Naive thymus-derived CD8-positive, alpha-beta T cell (primary cell): ENCODE measurements at regions not wholly inside any gene's neighbourhood (a gene's known extent, or its start where the extent isn't known, plus 50 kb on each side); places are given as distances from the start of the nearest gene placed in this dataset.
"Not testable (repeated sequence)": the region's sequence is repeated elsewhere in the genome, so short reads cannot be mapped to it uniquely, and the experiment has no call there.

ENCODE experiments used
- ATAC-seq, 2 donors: fragments of 150-1000 bp; cut with Tn5 transposase in 1 of 2; sonication (Bioruptor Pico), chemical (Tn5 transposase) in 1 of 2; 1 replicate in 1 of 2; 2 replicates in 1 of 2; pipeline ENCODE4 v1.10.0; 2021; ENCODE audit warnings: mild to moderate bottlenecking in 2 of 2, moderate library complexity in 2 of 2
- POLR2A ChIA-PET: fragments of 350-600 bp; sonication (Branson Sonifier 250); formaldehyde crosslinking; loops from one replicate; lab custom pipeline; 2021; ENCODE audit warnings: antibody characterized with exemption; lab: Charles Lee
- DNase-seq, 10 donors: peaks; one replicate each; pipeline versions ENCODE4 v3.0.0 to v3.0.0-alpha.2; 2020 to 2022
- H3K27ac Mint-ChIP-seq, 10 donors: one replicate each; pipeline ENCODE4 v1.8.0; 2020 to 2022; ENCODE audit warnings: mild to moderate bottlenecking in 10 of 10, mixed read lengths in 10 of 10, moderate library complexity in 4 of 10, inconsistent platforms in 1 of 10
- H3K27me3 Mint-ChIP-seq, 5 donors: one replicate each; pipeline ENCODE4 v1.8.0; 2021 to 2022; ENCODE audit warnings: mixed read lengths in 5 of 5
- H3K36me3 Mint-ChIP-seq, 3 donors: one replicate each; pipeline ENCODE4 v1.8.0; 2020 to 2022; ENCODE audit warnings: mixed read lengths in 3 of 3, mild to moderate bottlenecking in 2 of 3, inconsistent platforms in 1 of 3
- H3K4me1 Mint-ChIP-seq, 4 donors: one replicate each; pipeline ENCODE4 v1.8.0; 2021 to 2022; ENCODE audit warnings: mixed read lengths in 4 of 4
- H3K4me3 Mint-ChIP-seq, 10 donors: one replicate each; pipeline ENCODE4 v1.8.0; 2020 to 2022; ENCODE audit warnings: mild to moderate bottlenecking in 10 of 10, mixed read lengths in 10 of 10, moderate library complexity in 6 of 10, inconsistent platforms in 1 of 10
- H3K9me3 Mint-ChIP-seq, 9 donors: one replicate each; pipeline ENCODE4 v1.8.0; 2020 to 2022; ENCODE audit warnings: mixed read lengths in 9 of 9, mild to moderate bottlenecking in 3 of 9, inconsistent platforms in 1 of 9, moderate library complexity in 1 of 9

GRCh38 chr9:93893899-93894690, 61.1 kb downstream of the BARX1 start:
- Mint-ChIP-seq H3K36me3 (peaks cover 0 to 8% (median 0%) of the 10 kb centered on the region in 3 donors), H3K27me3 (peaks cover 0 to 9% (median 0%) of the 10 kb centered on the region in 5 donors), H3K4me3 (no peak overlapping the region), H3K4me1 (peaks cover 12 to 24% (median 19%) of the 10 kb centered on the region in 4 donors), H3K9me3 (peaks cover 0 to 26% (median 5%) of the 10 kb centered on the region in 9 donors), H3K27ac (peak overlapping the region in 1 of 10 donors; percentile 59)
- no peak for ATAC-seq
- DNase-seq, result peak in 1 of 10 donors; percentile 54
- POLR2A ChIA-PET, result no interaction called here

GRCh38 chr9:93893194-93893593, 62.0 kb downstream of the BARX1 start:
- H3K27me3 Mint-ChIP-seq, result peaks cover 0 to 9% (median 2%) of the 10 kb centered on the region in 5 donors
- H3K4me3 Mint-ChIP-seq, result no peak overlapping the region
- no peak for ATAC-seq

GRCh38 chr9:93892748-93893147, 62.4 kb downstream of the BARX1 start:
- peaks cover 0 to 9% (median 2%) of the 10 kb centered on the region in 5 donors for H3K27me3 Mint-ChIP-seq

More at GRCh38 chr9:93893194-93893593, 62.0 kb downstream of the BARX1 start:
- peaks cover 0 to 24% (median 5%) of the 10 kb centered on the region in 9 donors for H3K9me3 Mint-ChIP-seq
- peaks cover 0 to 8% (median 0%) of the 10 kb centered on the region in 3 donors for H3K36me3 Mint-ChIP-seq
- DNase-seq, result no peak
- peak overlapping the region in 1 of 10 donors; percentile 65 for H3K27ac Mint-ChIP-seq
- peaks cover 7 to 17% (median 13%) of the 10 kb centered on the region in 4 donors for H3K4me1 Mint-ChIP-seq
- POLR2A ChIA-PET, result no interaction called here

GRCh38 chr9:93891549-93892310, 63.4 kb downstream of the BARX1 start:
- peak in 1 of 10 donors; percentile 28 for DNase-seq
- Mint-ChIP-seq H3K27ac (no peak overlapping the region), H3K27me3 (peaks cover 0 to 18% (median 7%) of the 10 kb centered on the region in 5 donors), H3K9me3 (peaks cover 0 to 26% (median 9%) of the 10 kb centered on the region in 9 donors), H3K4me1 (peaks cover 0 to 4% (median 0%) of the 10 kb centered on the region in 4 donors), H3K36me3 (peaks cover 0 to 8% (median 5%) of the 10 kb centered on the region in 3 donors), H3K4me3 (no peak overlapping the region)
- ATAC-seq, result no peak
- POLR2A ChIA-PET, result no interaction called here

More at GRCh38 chr9:93892748-93893147, 62.4 kb downstream of the BARX1 start:
- POLR2A ChIA-PET, result no interaction called here
- Mint-ChIP-seq H3K4me1 (peaks cover 4 to 12% (median 8%) of the 10 kb centered on the region in 4 donors), H3K27ac (peak overlapping the region in 1 of 10 donors; percentile 65), H3K9me3 (peaks cover 0 to 24% (median 6%) of the 10 kb centered on the region in 9 donors), H3K36me3 (peaks cover 0 to 8% (median 0%) of the 10 kb centered on the region in 3 donors), H3K4me3 (no peak overlapping the region)
- DNase-seq, result no peak
- no peak for ATAC-seq

- H3K4me3 Mint-ChIP-seq, result no peak overlapping the region
- ATAC-seq (no peak), DNase-seq (no peak)
- peaks cover 0 to 8% (median 5%) of the 10 kb centered on the region in 3 donors for H3K36me3 Mint-ChIP-seq
- POLR2A ChIA-PET, result no interaction called here
- peaks cover 0 to 27% (median 9%) of the 10 kb centered on the region in 9 donors for H3K9me3 Mint-ChIP-seq
- H3K4me1 Mint-ChIP-seq, result peaks cover 0 to 4% (median 0%) of the 10 kb centered on the region in 4 donors
- no peak overlapping the region for H3K27ac Mint-ChIP-seq
- peaks cover 0 to 22% (median 8%) of the 10 kb centered on the region in 5 donors for H3K27me3 Mint-ChIP-seq
Measured at GRCh38 chr9:93891050-93891449, 64.1 kb downstream of the BARX1 start.

- POLR2A ChIA-PET, result no interaction called here
- peaks cover 0 to 27% (median 9%) of the 10 kb centered on the region in 9 donors for H3K9me3 Mint-ChIP-seq
Measured at GRCh38 chr9:93890436-93890935, 64.7 kb downstream of the BARX1 start.

GRCh38 chr9:93886911-93887310, 68.2 kb downstream of the BARX1 start:
- H3K27me3 Mint-ChIP-seq, result peaks cover 1 to 30% (median 16%) of the 10 kb centered on the region in 5 donors
- H3K9me3 Mint-ChIP-seq, result peaks cover 0 to 14% (median 4%) of the 10 kb centered on the region in 9 donors

More at GRCh38 chr9:93890436-93890935, 64.7 kb downstream of the BARX1 start:
- no peak overlapping the region for H3K27ac Mint-ChIP-seq
- H3K4me1 Mint-ChIP-seq, result peaks cover 0 to 2% (median 0%) of the 10 kb centered on the region in 4 donors
- H3K36me3 Mint-ChIP-seq, result peaks cover 0 to 8% (median 5%) of the 10 kb centered on the region in 3 donors
- H3K4me3 Mint-ChIP-seq, result no peak overlapping the region
- no peak for DNase-seq
- H3K27me3 Mint-ChIP-seq, result peaks cover 0 to 22% (median 8%) of the 10 kb centered on the region in 5 donors
- no peak for ATAC-seq

GRCh38 chr9:93884808-93885207, 70.3 kb downstream of the BARX1 start:
- no peak overlapping the region for H3K27ac Mint-ChIP-seq
- POLR2A ChIA-PET, result no interaction called here
- H3K36me3 Mint-ChIP-seq, result peaks cover 0 to 5% (median 0%) of the 10 kb centered on the region in 3 donors
- peaks cover 11 to 32% (median 22%) of the 10 kb centered on the region in 5 donors for H3K27me3 Mint-ChIP-seq
- H3K4me1 Mint-ChIP-seq, result no peaks in the 10 kb centered on the region
- no peak overlapping the region for H3K4me3 Mint-ChIP-seq
- no peak for DNase-seq
- H3K9me3 Mint-ChIP-seq, result peaks cover 0 to 14% (median 2%) of the 10 kb centered on the region in 9 donors
- ATAC-seq, result no peak

More at GRCh38 chr9:93886911-93887310, 68.2 kb downstream of the BARX1 start:
- H3K36me3 Mint-ChIP-seq, result peaks cover 0 to 5% (median 2%) of the 10 kb centered on the region in 3 donors
- POLR2A ChIA-PET, result no interaction called here
- H3K4me3 Mint-ChIP-seq, result no peak overlapping the region
- DNase-seq, result no peak
- ATAC-seq, result no peak
- H3K4me1 Mint-ChIP-seq, result no peaks in the 10 kb centered on the region
- H3K27ac Mint-ChIP-seq, result no peak overlapping the region

GRCh38 chr9:93879662-93880407, 75.3 kb downstream of the BARX1 start:
- H3K4me3 Mint-ChIP-seq, H3K27ac Mint-ChIP-seq, H3K4me1 Mint-ChIP-seq, ATAC-seq, POLR2A ChIA-PET, DNase-seq: not testable (repeated sequence)
- Mint-ChIP-seq H3K9me3 (peaks cover 0 to 22% (median 13%) of the 10 kb centered on the region in 9 donors), H3K27me3 (peaks cover 14 to 23% (median 18%) of the 10 kb centered on the region in 5 donors), H3K36me3 (peaks cover 0 to 12% (median 10%) of the 10 kb centered on the region in 3 donors)

- peaks cover 6 to 18% (median 15%) of the 10 kb centered on the region in 5 donors for H3K27me3 Mint-ChIP-seq
- H3K27ac Mint-ChIP-seq, result peak overlapping the region in 1 of 10 donors; percentile 32
- ATAC-seq (no peak), DNase-seq (no peak)
- H3K4me1 Mint-ChIP-seq, result no peaks in the 10 kb centered on the region
- POLR2A ChIA-PET, result no interaction called here
- H3K9me3 Mint-ChIP-seq, result peaks cover 8 to 37% (median 33%) of the 10 kb centered on the region in 9 donors
- H3K4me3 Mint-ChIP-seq, result no peak overlapping the region
- H3K36me3 Mint-ChIP-seq, result peaks cover 0 to 25% (median 17%) of the 10 kb centered on the region in 3 donors
Measured at GRCh38 chr9:93875330-93875729, 79.8 kb downstream of the BARX1 start.

- no peak for DNase-seq
- POLR2A ChIA-PET, result no interaction called here
- ATAC-seq, result no peak
- Mint-ChIP-seq H3K4me3 (no peak overlapping the region), H3K27me3 (peaks cover 6 to 19% (median 17%) of the 10 kb centered on the region in 5 donors), H3K27ac (no peak overlapping the region), H3K9me3 (peaks cover 8 to 37% (median 33%) of the 10 kb centered on the region in 9 donors), H3K36me3 (peaks cover 0 to 25% (median 17%) of the 10 kb centered on the region in 3 donors), H3K4me1 (no peaks in the 10 kb centered on the region)
Measured at GRCh38 chr9:93874242-93874641, 80.9 kb downstream of the BARX1 start.
